Keratinocyte (primary cell): ENCODE measurements at regions not wholly inside any gene's neighbourhood (a gene's known extent, or its start where the extent isn't known, plus 50 kb on each side); places are given as distances from the start of the nearest gene placed in this dataset.

Experiments
- DNase-seq: peaks from one replicate; pipeline ENCODE4 v3.0.0-alpha.2; 2011; ENCODE audit warnings: low read depth, missing footprints, low spot score
- FAIRE-seq: peaks from 2 replicates; lab custom pipeline; 2011; peaks lifted over from hg19 to GRCh38; lab: Jason Lieb, UNC
- H2AFZ ChIP-seq: 2 replicates; pipeline ENCODE4 v1.6.0; 2012; ENCODE audit warnings: low read length, control low read depth, inconsistent platforms; ENCODE audit not compliant: control insufficient read depth
- H3K27ac ChIP-seq: 2 replicates; pipeline ENCODE4 v1.5.1; 2011; ENCODE audit warnings: low read length; ENCODE audit not compliant: control insufficient read depth, insufficient read depth
- H3K27me3 ChIP-seq: 3 replicates; pipeline ENCODE4 v1.6.0; 2011; ENCODE audit warnings: low read length; ENCODE audit not compliant: control insufficient read depth, insufficient read depth; ENCODE audit errors: extremely low read depth
- H3K36me3 ChIP-seq, 2 experiments: 2 replicates in 1 of 2; 3 replicates in 1 of 2; pipeline ENCODE4 v1.5.1; 2011; ENCODE audit warnings: low read length in 2 of 2, mild to moderate bottlenecking in 1 of 2; ENCODE audit not compliant: control insufficient read depth in 2 of 2, insufficient read depth in 2 of 2; ENCODE audit errors: extremely low read depth in 1 of 2
- H3K4me1 ChIP-seq: 3 replicates; pipeline ENCODE4 v1.5.1; 2011; ENCODE audit warnings: low read length; ENCODE audit not compliant: control insufficient read depth, insufficient read depth; ENCODE audit errors: extremely low read depth
- H3K4me2 ChIP-seq: 3 replicates; pipeline ENCODE4 v1.6.0; 2011; ENCODE audit warnings: low read depth, low read length; ENCODE audit not compliant: control insufficient read depth, insufficient read depth; ENCODE audit errors: extremely low read depth
- H3K4me3 ChIP-seq, 3 experiments: fragments of 200-600 bp in 1 of 3; sonication (generic) in 1 of 3; 2 replicates in 2 of 3; 3 replicates in 1 of 3; pipeline ENCODE4 v1.5.1; 2011 to 2016; ENCODE audit warnings: low read length in 3 of 3, mild to moderate bottlenecking in 3 of 3, control low read depth in 2 of 3, inconsistent platforms in 1 of 3, low read depth in 1 of 3, mixed read lengths in 1 of 3, mixed run types in 1 of 3, moderate library complexity in 1 of 3; ENCODE audit not compliant: control insufficient read depth in 2 of 3, insufficient read depth in 2 of 3; ENCODE audit errors: extremely low read depth in 1 of 3
- H3K79me2 ChIP-seq: 2 replicates; pipeline ENCODE4 v1.6.0; 2012; ENCODE audit warnings: low read length; ENCODE audit not compliant: control insufficient read depth, insufficient read depth
- H3K9ac ChIP-seq: 3 replicates; pipeline ENCODE4 v1.6.0; 2011; ENCODE audit warnings: low read length; ENCODE audit not compliant: control insufficient read depth, insufficient read depth; ENCODE audit errors: extremely low read depth
- H3K9me1 ChIP-seq: 3 replicates; pipeline ENCODE4 v1.6.0; 2011; ENCODE audit warnings: low read length; ENCODE audit not compliant: control insufficient read depth, insufficient read depth; ENCODE audit errors: extremely low read depth
- H3K9me3 ChIP-seq: 2 replicates; pipeline ENCODE4 v1.5.1; 2012; ENCODE audit warnings: low read depth, low read length; ENCODE audit not compliant: control insufficient read depth
- H4K20me1 ChIP-seq: 3 replicates; pipeline ENCODE4 v1.6.0; 2011; ENCODE audit warnings: low read length; ENCODE audit not compliant: control insufficient read depth, insufficient read depth; ENCODE audit errors: extremely low read depth
- EZH2 ChIP-seq: IDR thresholded peaks from one replicate; pipeline ENCODE4 v1.6.1; 2012; ENCODE audit warnings: inconsistent platforms, mild to moderate bottlenecking, low read length, moderate library complexity
- dilution Hi-C: fragments of 300-500 bp; cut with MboI; formaldehyde crosslinking; loops from one replicate; pipeline ENCODE4 v1.7.0; 2020; ENCODE audit warnings: low sequenced_read_pairs; ENCODE audit not compliant: extremely low pct_ligation_motif_present
- TF ChIP-seq, protein P1 (sequence below), 3 experiments: IDR thresholded peaks in 1 of 3; conservative IDR thresholded peaks in 1 of 3; optimal IDR thresholded peaks in 1 of 3; 2 replicates in 2 of 3; 3 replicates in 1 of 3; pipeline versions ENCODE3 to v1.5.1; 2011; ENCODE audit warnings: low read length in 3 of 3, mild to moderate bottlenecking in 3 of 3, moderate library complexity in 2 of 3, control low read depth in 1 of 3, inconsistent platforms in 1 of 3; ENCODE audit not compliant: insufficient read depth in 2 of 3; ENCODE audit errors: extremely low read depth in 1 of 3

GRCh38 chr2:228344531-228344930 is 163.0 kb upstream of the SPHKAP start:
- Histone ChIP-seq H3K4me1 (no peaks in the 10 kb centered on the region), H3K9me3 (no peaks in the 10 kb centered on the region), H3K9ac (no peak overlapping the region), H3K9me1 (no peaks in the 10 kb centered on the region), H2AFZ (no peak overlapping the region), H3K27ac (no peak overlapping the region), H3K79me2 (no peaks in the 10 kb centered on the region), H4K20me1 (no peaks in the 10 kb centered on the region), H3K36me3 (no peaks in the 10 kb centered on the region), H3K4me3 (no peak overlapping the region), H3K27me3 (no peaks in the 10 kb centered on the region), H3K4me2 (no peak overlapping the region)
- dilution Hi-C loops: no loop called here
- DNase-seq: no peak
- TF ChIP-seq EZH2: no peak
- TF ChIP-seq, protein P1, sequence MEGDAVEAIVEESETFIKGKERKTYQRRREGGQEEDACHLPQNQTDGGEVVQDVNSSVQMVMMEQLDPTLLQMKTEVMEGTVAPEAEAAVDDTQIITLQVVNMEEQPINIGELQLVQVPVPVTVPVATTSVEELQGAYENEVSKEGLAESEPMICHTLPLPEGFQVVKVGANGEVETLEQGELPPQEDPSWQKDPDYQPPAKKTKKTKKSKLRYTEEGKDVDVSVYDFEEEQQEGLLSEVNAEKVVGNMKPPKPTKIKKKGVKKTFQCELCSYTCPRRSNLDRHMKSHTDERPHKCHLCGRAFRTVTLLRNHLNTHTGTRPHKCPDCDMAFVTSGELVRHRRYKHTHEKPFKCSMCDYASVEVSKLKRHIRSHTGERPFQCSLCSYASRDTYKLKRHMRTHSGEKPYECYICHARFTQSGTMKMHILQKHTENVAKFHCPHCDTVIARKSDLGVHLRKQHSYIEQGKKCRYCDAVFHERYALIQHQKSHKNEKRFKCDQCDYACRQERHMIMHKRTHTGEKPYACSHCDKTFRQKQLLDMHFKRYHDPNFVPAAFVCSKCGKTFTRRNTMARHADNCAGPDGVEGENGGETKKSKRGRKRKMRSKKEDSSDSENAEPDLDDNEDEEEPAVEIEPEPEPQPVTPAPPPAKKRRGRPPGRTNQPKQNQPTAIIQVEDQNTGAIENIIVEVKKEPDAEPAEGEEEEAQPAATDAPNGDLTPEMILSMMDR (optimal IDR thresholded peaks at IDR 0.05 in 1 of 3, IDR thresholded peaks at IDR 0.05 in 1 of 3, conservative IDR thresholded peaks at IDR 0.05 in 1 of 3; ENCODE audit: extremely low read depth in 1 of 3, insufficient read depth in 2 of 3, low read length in 3 of 3): no peak
- FAIRE-seq: no peak

DNA sequence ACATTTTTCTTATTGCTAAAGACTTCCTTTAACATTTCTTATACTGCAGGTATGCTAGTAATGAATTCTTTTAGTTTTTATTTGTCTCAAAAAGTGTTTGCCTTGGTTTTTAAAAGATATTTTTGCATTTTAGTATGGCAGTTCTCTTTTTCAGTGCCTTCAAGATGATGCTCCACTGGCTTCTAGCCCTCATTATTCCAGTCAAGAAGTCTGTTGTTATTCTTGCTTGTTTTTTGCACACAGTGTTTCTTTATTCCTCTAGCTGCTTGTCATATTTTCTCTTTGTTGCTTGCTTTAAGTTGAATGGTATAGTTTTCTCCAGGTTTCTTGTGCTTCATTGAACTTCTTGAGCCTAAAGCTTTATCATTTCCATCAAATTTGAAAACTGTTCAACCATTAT is 158.0 kb upstream of the SPHKAP start:
- Histone ChIP-seq H3K27me3 (no peaks in the 10 kb centered on the region), H3K9me3 (no peaks in the 10 kb centered on the region), H3K9ac (no peak overlapping the region), H3K9me1 (no peaks in the 10 kb centered on the region), H3K27ac (no peak overlapping the region), H3K4me1 (no peaks in the 10 kb centered on the region), H4K20me1 (no peaks in the 10 kb centered on the region), H3K4me3 (no peak overlapping the region), H3K4me2 (no peak overlapping the region), H2AFZ (no peak overlapping the region), H3K79me2 (no peaks in the 10 kb centered on the region), H3K36me3 (no peaks in the 10 kb centered on the region)
- FAIRE-seq (no peak), DNase-seq (no peak)
- TF ChIP-seq, protein P1 (optimal IDR thresholded peaks at IDR 0.05 in 1 of 3, IDR thresholded peaks at IDR 0.05 in 1 of 3, conservative IDR thresholded peaks at IDR 0.05 in 1 of 3; ENCODE audit: extremely low read depth in 1 of 3, insufficient read depth in 2 of 3, low read length in 3 of 3): no peak
- no peak for TF ChIP-seq EZH2
- dilution Hi-C loops: no loop called here
